H1 (cell line): ENCODE measurements at regions not wholly inside any gene's neighbourhood (a gene's known extent, or its start where the extent isn't known, plus 50 kb on each side); places are given as distances from the start of the nearest gene placed in this dataset.

Source experiments
- CTCF ChIA-PET: fragments of 300-600 bp; sonication (Branson Sonifier 250); formaldehyde crosslinking; loops from one replicate; lab custom pipeline; 2021; ENCODE audit not compliant: partially characterized antibody; lab: Charles Lee
- POLR2A ChIA-PET: fragments of 300-600 bp; sonication (Branson Sonifier 250); formaldehyde crosslinking; loops from one replicate; lab custom pipeline; 2021; ENCODE audit warnings: inconsistent platforms; ENCODE audit not compliant: partially characterized antibody; lab: Charles Lee
- DNase-seq, 2 experiments: peaks; one replicate each; pipeline versions ENCODE4 v3.0.0 to v3.0.0-alpha.2; 2010 to 2022; ENCODE audit warnings: low spot score in 2 of 2, low read depth in 1 of 2, mixed read lengths in 1 of 2
- FAIRE-seq: peaks from 2 replicates; lab custom pipeline; 2011; peaks lifted over from hg19 to GRCh38; lab: Jason Lieb, UNC
- H2AFZ ChIP-seq: 2 replicates; pipeline ENCODE4 v1.8.1; 2012; ENCODE audit warnings: low read length, inconsistent platforms
- H2AK5ac ChIP-seq: 2 replicates; pipeline ENCODE4 v1.6.1; 2013; ENCODE audit warnings: low read depth, low read length
- H2BK120ac ChIP-seq: replicated peaks from 2 replicates; pipeline ENCODE3; 2013; ENCODE audit warnings: low read depth, low read length, inconsistent platforms
- H2BK12ac ChIP-seq: 2 replicates; pipeline ENCODE4 v1.6.1; 2013; ENCODE audit warnings: low read depth, low read length
- H2BK15ac ChIP-seq: 2 replicates; pipeline ENCODE4 v1.6.1; 2013; ENCODE audit warnings: low read length
- H2BK20ac ChIP-seq: 2 replicates; pipeline ENCODE4 v1.6.1; 2013; ENCODE audit warnings: low read length
- H2BK5ac ChIP-seq: 2 replicates; pipeline ENCODE4 v1.6.1; 2013; ENCODE audit warnings: low read depth, low read length
- H3K14ac ChIP-seq: 2 replicates; pipeline ENCODE4 v1.6.1; 2013; ENCODE audit warnings: inconsistent platforms; ENCODE audit not compliant: insufficient read length
- H3K18ac ChIP-seq: 2 replicates; pipeline ENCODE4 v1.6.1; 2013; ENCODE audit warnings: low read length; ENCODE audit errors: extremely low read depth
- H3K23ac ChIP-seq: 2 replicates; pipeline ENCODE4 v1.6.1; 2013; ENCODE audit warnings: inconsistent platforms; ENCODE audit not compliant: insufficient read length
- H3K23me2 ChIP-seq: 2 replicates; pipeline ENCODE4 v1.6.1; 2013; ENCODE audit warnings: low read depth, low read length
- H3K27ac ChIP-seq: 2 replicates; pipeline ENCODE4 v1.6.1; 2011; ENCODE audit warnings: low read depth, low read length, inconsistent platforms
- H3K27me3 ChIP-seq, 4 experiments: replicated peaks in 1 of 4; 1 replicate in 1 of 4; 2 replicates in 3 of 4; pipeline versions ENCODE4 v1.6.1 to v1.8.1; 2011 to 2013; ENCODE audit warnings: low read length in 3 of 4, mild to moderate bottlenecking in 3 of 4, inconsistent platforms in 2 of 4, mixed read lengths in 2 of 4, moderate library complexity in 1 of 4; ENCODE audit not compliant: control insufficient read depth in 3 of 4, insufficient read depth in 3 of 4; ENCODE audit errors: extremely low read depth in 1 of 4
- H3K36me3 ChIP-seq, 4 experiments: 2 replicates each; pipeline versions ENCODE4 v1.6.1 to v1.8.1; 2011 to 2013; ENCODE audit warnings: mild to moderate bottlenecking in 4 of 4, low read length in 3 of 4, moderate library complexity in 2 of 4, control low read depth in 1 of 4, inconsistent platforms in 1 of 4; ENCODE audit not compliant: insufficient read depth in 4 of 4, control insufficient read depth in 2 of 4
- H3K4ac ChIP-seq: replicated peaks from 2 replicates; pipeline ENCODE3; 2013; ENCODE audit warnings: low read length, low read depth, mixed read lengths, inconsistent platforms; ENCODE audit not compliant: insufficient read length
- H3K4me1 ChIP-seq, 4 experiments: replicated peaks in 1 of 4; 1 replicate in 1 of 4; 2 replicates in 3 of 4; pipeline versions ENCODE4 v1.6.1 to v1.8.1; 2011 to 2013; ENCODE audit warnings: low read length in 3 of 4, inconsistent platforms in 2 of 4, mixed read lengths in 1 of 4; ENCODE audit not compliant: insufficient read depth in 4 of 4, control insufficient read depth in 3 of 4
- H3K4me2 ChIP-seq, 2 experiments: 2 replicates each; pipeline versions ENCODE4 v1.6.1 to v1.8.1; 2011 to 2013; ENCODE audit warnings: low read depth in 2 of 2, low read length in 2 of 2, control low read depth in 1 of 2, inconsistent platforms in 1 of 2, mild to moderate bottlenecking in 1 of 2; ENCODE audit not compliant: insufficient read depth in 1 of 2
- H3K4me3 ChIP-seq, 4 experiments: fragments of 200-600, 300-600 bp in 1 of 4; sonication (generic), shearing (Covaris generic), sonication (Bioruptor Twin) in 1 of 4; 2 replicates each; pipeline versions ENCODE4 v1.5.1 to v1.8.1; 2011 to 2016; ENCODE audit warnings: low read length in 4 of 4, low read depth in 3 of 4, control low read depth in 2 of 4, inconsistent platforms in 2 of 4, mild to moderate bottlenecking in 2 of 4, mixed read lengths in 1 of 4, moderate library complexity in 1 of 4; ENCODE audit not compliant: insufficient read depth in 2 of 4; ENCODE audit errors: extremely low read depth in 1 of 4
- H3K56ac ChIP-seq: replicated peaks from 2 replicates; pipeline ENCODE3; 2013; ENCODE audit warnings: low read depth, mild to moderate bottlenecking, mixed read lengths, low read length, inconsistent platforms; ENCODE audit not compliant: insufficient read length
- H3K79me1 ChIP-seq: 2 replicates; pipeline ENCODE4 v1.6.1; 2013; ENCODE audit warnings: low read depth, low read length, control low read depth
- H3K79me2 ChIP-seq, 2 experiments: 2 replicates each; pipeline versions ENCODE4 v1.6.1 to v1.8.1; 2012 to 2013; ENCODE audit warnings: low read length in 2 of 2, mild to moderate bottlenecking in 2 of 2, inconsistent platforms in 1 of 2; ENCODE audit not compliant: insufficient read depth in 2 of 2, control insufficient read depth in 1 of 2
- H3K9ac ChIP-seq, 4 experiments: replicated peaks in 1 of 4; 1 replicate in 1 of 4; 2 replicates in 3 of 4; pipeline versions ENCODE4 v1.6.1 to v1.8.1; 2011 to 2013; ENCODE audit warnings: low read depth in 3 of 4, low read length in 3 of 4, control low read depth in 2 of 4, mild to moderate bottlenecking in 2 of 4, moderate library complexity in 2 of 4, inconsistent platforms in 1 of 4; ENCODE audit errors: extremely low read depth in 1 of 4
- H3K9me3 ChIP-seq, 2 experiments: 2 replicates each; pipeline versions ENCODE4 v1.6.1 to v1.8.1; 2012 to 2013; ENCODE audit warnings: mild to moderate bottlenecking in 2 of 2, moderate library complexity in 2 of 2, control low read depth in 1 of 2, inconsistent platforms in 1 of 2, low read depth in 1 of 2, low read length in 1 of 2, mixed read lengths in 1 of 2; ENCODE audit not compliant: insufficient read depth in 2 of 2
- H4K20me1 ChIP-seq, 2 experiments: replicated peaks in 1 of 2; 2 replicates each; pipeline versions ENCODE3 to v1.8.1; 2011 to 2013; ENCODE audit warnings: inconsistent platforms in 2 of 2, low read length in 2 of 2, mild to moderate bottlenecking in 1 of 2; ENCODE audit not compliant: insufficient read depth in 2 of 2, control insufficient read depth in 1 of 2
- H4K5ac ChIP-seq: 2 replicates; pipeline ENCODE4 v1.6.1; 2013; ENCODE audit warnings: low read length, low read depth, mixed read lengths, inconsistent platforms; ENCODE audit not compliant: insufficient read length
- H4K8ac ChIP-seq: 2 replicates; pipeline ENCODE4 v1.8.0; 2013; ENCODE audit warnings: mild to moderate bottlenecking, moderate library complexity, low read length, inconsistent platforms; ENCODE audit not compliant: insufficient read depth; ENCODE audit errors: extremely low read depth
- H4K91ac ChIP-seq: replicated peaks from 2 replicates; pipeline ENCODE3; 2013; ENCODE audit warnings: low read length, mixed read lengths, inconsistent platforms; ENCODE audit not compliant: insufficient read length
- ASH2L ChIP-seq: fragments of 200-600, 300-600 bp; sonication (generic); IDR thresholded peaks from one replicate; pipeline ENCODE4 v1.7.1; 2017; ENCODE audit warnings: low read length
- EGR1 ChIP-seq: IDR thresholded peaks from 2 replicates; pipeline ENCODE4 v1.6.1; 2011; ENCODE audit warnings: low read depth, low read length, borderline replicate concordance
- EZH2 ChIP-seq: fragments of 200-600 bp; sonication (generic); IDR thresholded peaks from 2 replicates; pipeline ENCODE4 v1.7.1; 2012; ENCODE audit warnings: low read depth, mild to moderate bottlenecking, moderate library complexity, low read length, inconsistent platforms; ENCODE audit not compliant: severe bottlenecking
- JUN ChIP-seq: IDR thresholded peaks from 2 replicates; pipeline ENCODE4 v1.6.1; 2011; ENCODE audit warnings: low read depth, mild to moderate bottlenecking, improper control_type of control experiment, low read length
- ZNF274 ChIP-seq: IDR thresholded peaks from 2 replicates; pipeline ENCODE4 v1.7.0; 2012; ENCODE audit warnings: low read length, borderline replicate concordance; ENCODE audit errors: extremely low read depth
- WGBS, 2 experiments: shearing (Covaris generic) in 1 of 2; methylation state at CpG; one replicate each; pipeline versions ENCODE4 v1.1.6 to v1.1.7; 2013 to 2015; ENCODE audit warnings: low lambda C conversion rate in 2 of 2, mixed read lengths in 2 of 2, inconsistent platforms in 1 of 2, low coverage in 1 of 2, missing lambda C conversion rate in 1 of 2; ENCODE audit not compliant: insufficient replicate concordance in 2 of 2, insufficient coverage in 1 of 2, insufficient read length in 1 of 2; ENCODE audit errors: extremely low coverage in 1 of 2, missing lambda C conversion rate in 1 of 2; 5-methylcytosine and 5-hydroxymethylcytosine counted together

GRCh38 chr5:87042554-87042953, 225.1 kb upstream of the RASA1 start:
- Histone ChIP-seq H3K23ac (no peak overlapping the region), H2BK12ac (no peak overlapping the region), H3K56ac (no peak overlapping the region), H3K4ac (no peak overlapping the region), H2BK120ac (no peak overlapping the region), H3K4me1 (no peaks in the 10 kb centered on the region), H4K5ac (no peak overlapping the region), H3K9ac (no peak overlapping the region), H2BK15ac (no peak overlapping the region), H3K18ac (no peak overlapping the region), H3K4me3 (no peak overlapping the region), H3K23me2 (no peaks in the 10 kb centered on the region), H4K8ac (no peak overlapping the region), H3K79me2 (no peaks in the 10 kb centered on the region), H3K27me3 (no peaks in the 10 kb centered on the region), H3K27ac (no peak overlapping the region), H3K79me1 (no peaks in the 10 kb centered on the region), H4K20me1 (no peaks in the 10 kb centered on the region), H2BK5ac (no peak overlapping the region), H4K91ac (no peak overlapping the region), H2AK5ac (no peak overlapping the region), H2BK20ac (no peak overlapping the region), H3K14ac (no peak overlapping the region), H3K4me2 (no peak overlapping the region), H3K9me3 (no peaks in the 10 kb centered on the region), H2AFZ (no peak overlapping the region), H3K36me3 (no peaks in the 10 kb centered on the region)
- DNase-seq (no peak), FAIRE-seq (no peak)
- TF ChIP-seq EZH2 = no peak
- TF ChIP-seq ZNF274 = no peak
- no peak for TF ChIP-seq ASH2L
- no peak for TF ChIP-seq EGR1
- no peak for TF ChIP-seq JUN
- POLR2A ChIA-PET = no interaction called here
- CTCF ChIA-PET = no interaction called here
- WGBS, 2 experiments = 93% methylated on average over 7 of the region's 7 CpGs; no CpG with 5 or more reads in 1 of the 2 experiments
